HCT116 (cell line): ENCODE measurements at regions not wholly inside any gene's neighbourhood (a gene's known extent, or its start where the extent isn't known, plus 50 kb on each side); places are given as distances from the start of the nearest gene placed in this dataset.

ENCODE experiments used
- ATAC-seq: fragments of 200-7000 bp; cut with Tn5 transposase; 2 replicates; pipeline ENCODE4 v1.9.1; 2020; ENCODE audit warnings: mild to moderate bottlenecking, moderate library complexity
- BruUV-seq: library from RNA; stranded (reverse); fragments of 400-500 nt; replicated peaks from 2 replicates; lab custom pipeline; 2021; lab: Mats Ljungman, UMichigan
- CTCF ChIA-PET: fragments of 300-600 bp; sonication (Branson Sonifier 250); formaldehyde crosslinking; loops from one replicate; lab custom pipeline; 2021; ENCODE audit warnings: antibody characterized with exemption; lab: Charles Lee
- POLR2A ChIA-PET: fragments of 300-600, 350-600 bp; sonication (Branson Sonifier 250); formaldehyde crosslinking; loops from one replicate; lab custom pipeline; 2021; ENCODE audit warnings: antibody characterized with exemption; lab: Charles Lee
- RAD21 ChIA-PET, 2 experiments: fragments of 300-600 bp; sonication (Branson Sonifier 250); formaldehyde crosslinking; loops; one replicate each; lab custom pipeline; 2023; ENCODE audit warnings: low total read pairs in 2 of 2; ENCODE audit not compliant: uncharacterized antibody in 2 of 2, unreplicated experiment in 2 of 2, low non-redundant PET in 1 of 2; lab: Charles Lee
- DNase-seq: peaks from one replicate; pipeline ENCODE4 v3.0.0-alpha.2; 2010; ENCODE audit warnings: low read depth, low spot score
- H2AFZ ChIP-seq: fragments of 200-600 bp; shearing (Covaris generic), sonication (generic); 2 replicates; pipeline ENCODE4 v1.6.1; 2017; ENCODE audit warnings: low read depth, mixed run types, mixed read lengths, antibody characterized with exemption, low read length; ENCODE audit not compliant: poor library complexity, severe bottlenecking
- H3K27ac ChIP-seq: 2 replicates; pipeline ENCODE4 v1.5.1; 2012; ENCODE audit warnings: low read depth, low read length
- H3K27me3 ChIP-seq: fragments of 200-600 bp; sonication (generic); 2 replicates; pipeline ENCODE4 v1.6.1; 2016; ENCODE audit warnings: mixed run types, low read length, mixed read lengths; ENCODE audit not compliant: insufficient read depth
- H3K36me3 ChIP-seq, 2 experiments: fragments of 200-500 bp in 1 of 2; fragments of 200-600 bp in 1 of 2; sonication (Bioruptor generic) in 1 of 2; sonication (generic) in 1 of 2; 2 replicates each; pipeline versions ENCODE4 v1.5.1 to v1.6.1; 2014 to 2016; ENCODE audit warnings: low read length in 2 of 2, inconsistent platforms in 1 of 2, mixed read lengths in 1 of 2, mixed run types in 1 of 2; ENCODE audit not compliant: insufficient read depth in 2 of 2, control insufficient read depth in 1 of 2
- H3K4me1 ChIP-seq, 2 experiments: fragments of 200-600 bp in 1 of 2; sonication (generic) in 1 of 2; 2 replicates each; pipeline versions ENCODE4 v1.5.1 to v1.6.1; 2012 to 2017; ENCODE audit warnings: low read length in 2 of 2, inconsistent platforms in 1 of 2, mild to moderate bottlenecking in 1 of 2, mixed read lengths in 1 of 2, mixed run types in 1 of 2, moderate library complexity in 1 of 2; ENCODE audit not compliant: insufficient read depth in 2 of 2, control insufficient read depth in 1 of 2
- H3K4me2 ChIP-seq: fragments of 200-600 bp; sonication (generic); 2 replicates; pipeline ENCODE4 v1.6.1; 2017; ENCODE audit warnings: mixed run types, low read length, mixed read lengths
- H3K4me3 ChIP-seq, 2 experiments: fragments of 200-600 bp in 1 of 2; sonication (generic) in 1 of 2; replicated peaks in 1 of 2; 2 replicates each; pipeline ENCODE4 v1.5.1; 2011 to 2016; ENCODE audit warnings: low read length in 2 of 2, control low read depth in 1 of 2, low read depth in 1 of 2, mild to moderate bottlenecking in 1 of 2, mixed read lengths in 1 of 2, mixed run types in 1 of 2
- H3K79me2 ChIP-seq: fragments of 200-600 bp; sonication (generic); 2 replicates; pipeline ENCODE4 v1.6.1; 2017; ENCODE audit warnings: mild to moderate bottlenecking, mixed run types, low read length, moderate library complexity, mixed read lengths; ENCODE audit not compliant: insufficient read depth
- H3K9ac ChIP-seq: fragments of 200-600 bp; sonication (generic); 2 replicates; pipeline ENCODE4 v1.6.1; 2016; ENCODE audit warnings: low read length, mixed read lengths
- H3K9me2 ChIP-seq: fragments of 200-600 bp; sonication (generic), shearing (Covaris generic); 2 replicates; pipeline ENCODE4 v1.6.1; 2017; ENCODE audit warnings: mixed run types, mild to moderate bottlenecking, moderate library complexity; ENCODE audit not compliant: insufficient read depth
- H3K9me3 ChIP-seq, 2 experiments: fragments of 200-500 bp in 1 of 2; fragments of 200-600 bp in 1 of 2; sonication (Bioruptor generic) in 1 of 2; sonication (generic) in 1 of 2; 2 replicates each; pipeline ENCODE4 v1.6.1; 2014 to 2017; ENCODE audit warnings: low read length in 2 of 2, mixed read lengths in 2 of 2, inconsistent platforms in 1 of 2, low read depth in 1 of 2, mild to moderate bottlenecking in 1 of 2, mixed run types in 1 of 2, moderate library complexity in 1 of 2; ENCODE audit not compliant: control insufficient read depth in 1 of 2, insufficient read depth in 1 of 2
- H4K20me1 ChIP-seq: fragments of 200-600 bp; sonication (generic), shearing (Covaris generic); 2 replicates; pipeline ENCODE4 v1.6.1; 2017; ENCODE audit warnings: mixed run types, mild to moderate bottlenecking, moderate library complexity; ENCODE audit not compliant: insufficient read depth
- CEBPB ChIP-seq: IDR thresholded peaks from 2 replicates; pipeline ENCODE4 v1.6.1; 2012; ENCODE audit warnings: low read depth
- EGR1 ChIP-seq: IDR thresholded peaks from 2 replicates; pipeline ENCODE4 v1.6.1; 2012; ENCODE audit warnings: low read depth
- EZH2 ChIP-seq: fragments of 200-600 bp; sonication (generic); IDR thresholded peaks from 2 replicates; pipeline ENCODE4 v1.6.1; 2017; ENCODE audit warnings: antibody characterized with exemption, mixed run types
- EZH2phosphoT487 ChIP-seq: fragments of 200-600 bp; IDR thresholded peaks from 2 replicates; pipeline ENCODE4 v1.6.1; 2018; ENCODE audit warnings: antibody characterized with exemption, borderline replicate concordance
- JUND ChIP-seq: IDR thresholded peaks from 2 replicates; pipeline ENCODE4 v1.6.1; 2012
- MAX ChIP-seq: IDR thresholded peaks from 2 replicates; pipeline ENCODE4 v1.6.1; 2012
- REST ChIP-seq: IDR thresholded peaks from 2 replicates; pipeline ENCODE4 v1.6.1; 2012; ENCODE audit warnings: low read depth
- TCF7L2 ChIP-seq: IDR thresholded peaks from 2 replicates; pipeline ENCODE4 v1.7.0; 2011; ENCODE audit warnings: borderline replicate concordance, inconsistent platforms; ENCODE audit not compliant: insufficient read depth, insufficient read length; ENCODE audit errors: extremely low read depth
- YY1 ChIP-seq: IDR thresholded peaks from 2 replicates; pipeline ENCODE4 v1.6.1; 2011; ENCODE audit warnings: low read length, low read depth, moderate library complexity, mild to moderate bottlenecking; ENCODE audit not compliant: insufficient replicate concordance; ENCODE audit errors: extremely low read depth
- ZBTB33 ChIP-seq: IDR thresholded peaks from 2 replicates; pipeline ENCODE4 v1.6.1; 2011; ENCODE audit warnings: mild to moderate bottlenecking, low read length, moderate library complexity; ENCODE audit not compliant: insufficient replicate concordance; ENCODE audit errors: extremely low read depth
- ZFX ChIP-seq: fragments of 450-650 bp; IDR thresholded peaks from 2 replicates; pipeline ENCODE4 v1.6.1; 2017
- ZNF274 ChIP-seq: fragments of 200-500 bp; sonication (Bioruptor generic); IDR thresholded peaks from 2 replicates; pipeline ENCODE4 v1.6.1; 2014; ENCODE audit warnings: mild to moderate bottlenecking, low read depth, low read length, inconsistent platforms
- intact Hi-C: fragments of 100-400 bp; cut with micrococcal nuclease; formaldehyde crosslinking; loops from 2 replicates; pipeline ENCODE4 v1.10.0; 2022
- TF ChIP-seq, protein P1 (sequence below), 3 experiments: fragments of 200-600 bp in 1 of 3; sonication (generic) in 1 of 3; IDR thresholded peaks in 2 of 3; conservative IDR thresholded peaks in 1 of 3; 2 replicates each; pipeline ENCODE4 v1.5.1; 2012 to 2017; ENCODE audit warnings: low read depth in 2 of 3, low read length in 2 of 3, antibody characterized with exemption in 1 of 3, borderline replicate concordance in 1 of 3, control low read depth in 1 of 3, mild to moderate bottlenecking in 1 of 3, mixed read lengths in 1 of 3, mixed run types in 1 of 3, moderate library complexity in 1 of 3; ENCODE audit not compliant: insufficient read depth in 1 of 3

GRCh38 chr5:91436241-91436640 is 53.1 kb upstream of the ARRDC3 start:
- H3K36me3 ChIP-seq, result no peaks in the 10 kb centered on the region
- no peaks in the 10 kb centered on the region for H3K9me2 ChIP-seq
- no peak overlapping the region for H3K9ac ChIP-seq
- RAD21 ChIA-PET, result no interaction called here
- H3K4me3 ChIP-seq, result no peak overlapping the region
- no peaks in the 10 kb centered on the region for H3K9me3 ChIP-seq
- TF ChIP-seq, protein P1, sequence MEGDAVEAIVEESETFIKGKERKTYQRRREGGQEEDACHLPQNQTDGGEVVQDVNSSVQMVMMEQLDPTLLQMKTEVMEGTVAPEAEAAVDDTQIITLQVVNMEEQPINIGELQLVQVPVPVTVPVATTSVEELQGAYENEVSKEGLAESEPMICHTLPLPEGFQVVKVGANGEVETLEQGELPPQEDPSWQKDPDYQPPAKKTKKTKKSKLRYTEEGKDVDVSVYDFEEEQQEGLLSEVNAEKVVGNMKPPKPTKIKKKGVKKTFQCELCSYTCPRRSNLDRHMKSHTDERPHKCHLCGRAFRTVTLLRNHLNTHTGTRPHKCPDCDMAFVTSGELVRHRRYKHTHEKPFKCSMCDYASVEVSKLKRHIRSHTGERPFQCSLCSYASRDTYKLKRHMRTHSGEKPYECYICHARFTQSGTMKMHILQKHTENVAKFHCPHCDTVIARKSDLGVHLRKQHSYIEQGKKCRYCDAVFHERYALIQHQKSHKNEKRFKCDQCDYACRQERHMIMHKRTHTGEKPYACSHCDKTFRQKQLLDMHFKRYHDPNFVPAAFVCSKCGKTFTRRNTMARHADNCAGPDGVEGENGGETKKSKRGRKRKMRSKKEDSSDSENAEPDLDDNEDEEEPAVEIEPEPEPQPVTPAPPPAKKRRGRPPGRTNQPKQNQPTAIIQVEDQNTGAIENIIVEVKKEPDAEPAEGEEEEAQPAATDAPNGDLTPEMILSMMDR (IDR thresholded peaks at IDR 0.05 in 2 of 3, conservative IDR thresholded peaks at IDR 0.05 in 1 of 3; ENCODE audit: borderline replicate concordance in 1 of 3, insufficient read depth in 1 of 3, low read depth in 2 of 3, low read length in 2 of 3), result no peak
- no peak for TF ChIP-seq YY1
- TF ChIP-seq CEBPB, result no peak
- TF ChIP-seq ZBTB33, result no peak
- no peak for TF ChIP-seq MAX
- TF ChIP-seq ZNF274, result no peak
- TF ChIP-seq REST, result no peak
- TF ChIP-seq TCF7L2, result no peak
- TF ChIP-seq JUND, result no peak
- TF ChIP-seq ZFX, result no peak
- TF ChIP-seq EZH2phosphoT487, result no peak
- no peak for TF ChIP-seq EZH2
- TF ChIP-seq EGR1, result no peak
- TF ChIP-seq, all 23 proteins: peak for 0
- Histone ChIP-seq H2AFZ (no peak overlapping the region), H3K79me2 (no peaks in the 10 kb centered on the region), H4K20me1 (no peaks in the 10 kb centered on the region), H3K27ac (no peak overlapping the region), H3K27me3 (no peaks in the 10 kb centered on the region), H3K4me1 (peaks cover 0 to 5% of the 10 kb centered on the region in 2 experiments; a peak in 1 of 4 replicates), H3K4me2 (no peak overlapping the region)
- no TSS peak for BruUV-seq
- DNase-seq (no peak), ATAC-seq (no peak)
- CTCF ChIA-PET, result no interaction called here
- POLR2A ChIA-PET, result no interaction called here
- intact Hi-C loops, result no loop called here
